ENCODE measurements at regions not wholly inside any gene's neighbourhood (a gene's known extent, or its start where the extent isn't known, plus 50 kb on each side); places are given as distances from the start of the nearest gene placed in this dataset.

DNA sequence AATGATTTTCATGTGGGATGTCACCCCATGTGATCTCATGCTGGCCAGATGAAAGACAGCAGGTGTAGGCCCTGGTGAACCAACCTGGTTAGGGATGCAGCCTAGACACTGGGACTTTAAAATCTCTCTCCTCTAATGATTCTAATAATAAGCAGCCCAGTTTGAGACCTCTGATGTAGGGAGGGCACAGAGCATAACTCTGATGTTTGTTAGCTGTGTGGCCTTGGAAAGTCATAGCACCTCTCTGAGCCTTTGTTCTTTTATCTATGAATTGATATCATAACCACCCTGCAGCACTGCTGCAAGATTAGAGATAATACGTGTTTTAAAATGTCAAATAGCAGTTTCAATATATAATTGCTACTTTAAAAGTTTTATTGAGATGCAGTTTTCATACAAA lies 106.0 kb downstream of the RPL22L1 start:
- Histone ChIP-seq H3K4me1 (ENCODE audit: insufficient read depth, low read length, poor library complexity, severe bottlenecking) (peaks cover 4% of the 10 kb centered on the region), H3K27ac (ENCODE audit: low read depth, low read length, poor library complexity, severe bottlenecking) (no peak overlapping the region), H3K9me3 (ENCODE audit: low read depth, low read length, poor library complexity, severe bottlenecking) (no peaks in the 10 kb centered on the region), H3K27me3 (replicated peaks; ENCODE audit: insufficient read depth, low read depth, low read length, poor library complexity) (no peaks in the 10 kb centered on the region), H3K36me3 (ENCODE audit: insufficient read depth, low read length, poor library complexity, severe bottlenecking) (no peaks in the 10 kb centered on the region), H3K4me3 (ENCODE audit: low read depth, low read length, poor library complexity, severe bottlenecking) (no peak overlapping the region)
- CTCF ChIA-PET: no interaction called here
- intact Hi-C loops (cut with micrococcal nuclease; ENCODE audit: unreplicated experiment): no loop called here
- TF ChIP-seq EZH2 (IDR thresholded peaks at IDR 0.05; ENCODE audit: borderline replicate concordance, low read depth, low read length, poor library complexity, severe bottlenecking): no peak
- TF ChIP-seq, protein P1, sequence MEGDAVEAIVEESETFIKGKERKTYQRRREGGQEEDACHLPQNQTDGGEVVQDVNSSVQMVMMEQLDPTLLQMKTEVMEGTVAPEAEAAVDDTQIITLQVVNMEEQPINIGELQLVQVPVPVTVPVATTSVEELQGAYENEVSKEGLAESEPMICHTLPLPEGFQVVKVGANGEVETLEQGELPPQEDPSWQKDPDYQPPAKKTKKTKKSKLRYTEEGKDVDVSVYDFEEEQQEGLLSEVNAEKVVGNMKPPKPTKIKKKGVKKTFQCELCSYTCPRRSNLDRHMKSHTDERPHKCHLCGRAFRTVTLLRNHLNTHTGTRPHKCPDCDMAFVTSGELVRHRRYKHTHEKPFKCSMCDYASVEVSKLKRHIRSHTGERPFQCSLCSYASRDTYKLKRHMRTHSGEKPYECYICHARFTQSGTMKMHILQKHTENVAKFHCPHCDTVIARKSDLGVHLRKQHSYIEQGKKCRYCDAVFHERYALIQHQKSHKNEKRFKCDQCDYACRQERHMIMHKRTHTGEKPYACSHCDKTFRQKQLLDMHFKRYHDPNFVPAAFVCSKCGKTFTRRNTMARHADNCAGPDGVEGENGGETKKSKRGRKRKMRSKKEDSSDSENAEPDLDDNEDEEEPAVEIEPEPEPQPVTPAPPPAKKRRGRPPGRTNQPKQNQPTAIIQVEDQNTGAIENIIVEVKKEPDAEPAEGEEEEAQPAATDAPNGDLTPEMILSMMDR (conservative IDR thresholded peaks at IDR 0.05; ENCODE audit: low read depth, low read length): no peak
- DNase-seq (ENCODE audit: low spot score): no peak
- POLR2A ChIA-PET (ENCODE audit: low non-redundant PET): no interaction called here
- no TSS peak for BruUV-seq (replicated peaks)

DNA sequence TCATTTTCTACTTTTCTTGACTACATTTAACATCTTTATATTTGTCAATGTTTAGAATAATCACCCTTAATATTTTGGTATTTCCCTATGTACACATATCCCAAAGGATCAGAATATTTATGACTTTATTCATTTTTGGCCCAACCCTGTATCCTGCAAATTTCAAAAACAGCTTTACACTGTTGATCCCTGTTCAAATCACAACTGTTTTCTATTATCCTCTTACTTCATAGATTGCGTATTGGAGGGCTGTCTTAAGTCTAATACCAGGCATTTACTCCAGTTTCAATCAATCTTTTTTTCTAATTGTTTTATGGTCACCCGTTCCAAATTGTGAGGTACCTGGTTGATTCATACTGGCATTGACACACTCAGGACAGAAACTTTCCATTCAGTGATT lies 107.9 kb downstream of the RPL22L1 start:
- POLR2A ChIA-PET (ENCODE audit: low non-redundant PET): no interaction called here
- H3K4me3 ChIP-seq (ENCODE audit: low read depth, low read length, poor library complexity, severe bottlenecking): no peak overlapping the region
- CTCF ChIA-PET: no interaction called here
- H3K36me3 ChIP-seq (ENCODE audit: insufficient read depth, low read length, poor library complexity, severe bottlenecking): no peaks in the 10 kb centered on the region
- no peaks in the 10 kb centered on the region for H3K27me3 ChIP-seq (replicated peaks; ENCODE audit: insufficient read depth, low read depth, low read length, poor library complexity)
- H3K4me1 ChIP-seq (ENCODE audit: insufficient read depth, low read length, poor library complexity, severe bottlenecking): peaks cover 4% of the 10 kb centered on the region
- H3K27ac ChIP-seq (ENCODE audit: low read depth, low read length, poor library complexity, severe bottlenecking): no peak overlapping the region
- intact Hi-C loops (cut with micrococcal nuclease; ENCODE audit: unreplicated experiment): no loop called here
- BruUV-seq (replicated peaks): no TSS peak
- TF ChIP-seq, protein P1 (conservative IDR thresholded peaks at IDR 0.05; ENCODE audit: low read depth, low read length): no peak
- TF ChIP-seq EZH2 (IDR thresholded peaks at IDR 0.05; ENCODE audit: borderline replicate concordance, low read depth, low read length, poor library complexity, severe bottlenecking): no peak
- no peaks in the 10 kb centered on the region for H3K9me3 ChIP-seq (ENCODE audit: low read depth, low read length, poor library complexity, severe bottlenecking)
- DNase-seq (ENCODE audit: low spot score): no peak

GRCh38 chr3:170761103-170761502 lies 108.9 kb downstream of the RPL22L1 start:
- no TSS peak for BruUV-seq (replicated peaks)
- ChIA-PET CTCF (no interaction called here), POLR2A (ENCODE audit: low non-redundant PET) (no interaction called here)
- no peak for DNase-seq (ENCODE audit: low spot score)
- no peak overlapping the region for H3K27ac ChIP-seq (ENCODE audit: low read depth, low read length, poor library complexity, severe bottlenecking)
- H3K9me3 ChIP-seq (ENCODE audit: low read depth, low read length, poor library complexity, severe bottlenecking): no peaks in the 10 kb centered on the region
- H3K27me3 ChIP-seq (replicated peaks; ENCODE audit: insufficient read depth, low read depth, low read length, poor library complexity): no peaks in the 10 kb centered on the region
- H3K36me3 ChIP-seq (ENCODE audit: insufficient read depth, low read length, poor library complexity, severe bottlenecking): no peaks in the 10 kb centered on the region
- TF ChIP-seq, protein P1 (conservative IDR thresholded peaks at IDR 0.05; ENCODE audit: low read depth, low read length): no peak
- TF ChIP-seq EZH2 (IDR thresholded peaks at IDR 0.05; ENCODE audit: borderline replicate concordance, low read depth, low read length, poor library complexity, severe bottlenecking): no peak
- no peaks in the 10 kb centered on the region for H3K4me1 ChIP-seq (ENCODE audit: insufficient read depth, low read length, poor library complexity, severe bottlenecking)
- no peak overlapping the region for H3K4me3 ChIP-seq (ENCODE audit: low read depth, low read length, poor library complexity, severe bottlenecking)
- intact Hi-C loops (cut with micrococcal nuclease; ENCODE audit: unreplicated experiment): no loop called here

Data from A673 (cell line).